Heart right ventricle (tissue), 16 donors: ENCODE measurements at regions not wholly inside any gene's neighbourhood (a gene's known extent, or its start where the extent isn't known, plus 50 kb on each side); places are given as distances from the start of the nearest gene placed in this dataset.

ENCODE experiments used
- ATAC-seq, 8 donors: fragments of 200-7000 bp; cut with Tn5 transposase; one replicate each; pipeline ENCODE4 v1.9.1; 2020; ENCODE audit warnings: mild to moderate bottlenecking in 8 of 8, moderate library complexity in 8 of 8, moderate number of reproducible peaks in 1 of 8
- DNase-seq, 2 donors: peaks; one replicate each; pipeline ENCODE4 v3.0.0-alpha.2; 2020
- H3K27ac ChIP-seq, 10 donors: fragments of 200-600 bp; sonication (generic) in 2 of 10; one replicate each; pipeline versions ENCODE4 v1.5.0 to v1.8.0; 2020 to 2022; ENCODE audit warnings: mild to moderate bottlenecking in 3 of 10
- H3K27me3 ChIP-seq, 7 donors: fragments of 200-600 bp; one replicate each; pipeline ENCODE4 v1.8.0; 2021 to 2022; ENCODE audit warnings: mild to moderate bottlenecking in 2 of 7
- H3K36me3 ChIP-seq, 9 donors: fragments of 200-600 bp; sonication (generic) in 1 of 9; one replicate each; pipeline versions ENCODE4 v1.5.0 to v1.8.0; 2020 to 2022; ENCODE audit warnings: mild to moderate bottlenecking in 2 of 9
- H3K4me1 ChIP-seq, 9 donors: fragments of 200-600 bp; sonication (generic) in 1 of 9; one replicate each; pipeline versions ENCODE4 v1.5.0 to v1.8.0; 2020 to 2022; ENCODE audit warnings: mild to moderate bottlenecking in 4 of 9
- H3K4me3 ChIP-seq, 10 donors: fragments of 200-600 bp; sonication (generic) in 2 of 10; one replicate each; pipeline versions ENCODE4 v1.5.0 to v1.8.0; 2020 to 2022; ENCODE audit warnings: mild to moderate bottlenecking in 7 of 10, moderate library complexity in 2 of 10
- H3K9me3 ChIP-seq, 11 donors: fragments of 200-600 bp in 10 of 11; sonication (generic) in 2 of 11; one replicate each; pipeline versions ENCODE4 v1.5.0 to v1.8.0; 2013 to 2022; ENCODE audit warnings: mild to moderate bottlenecking in 2 of 11, control low read depth in 1 of 11, moderate library complexity in 1 of 11
- WGBS, 2 donors: extraction: QIAGEN DNeasy Blood & Tissue Kit; methylation state at CpG; one replicate each; pipeline ENCODE4 v1.1.7; 2013; ENCODE audit warnings: inconsistent platforms in 1 of 2; 5-methylcytosine and 5-hydroxymethylcytosine counted together
- intact Hi-C, 10 donors: fragments of 100-400 bp; cut with DNase I; formaldehyde crosslinking; loops; one replicate each; pipeline versions ENCODE4 v1.11.1 to v1.14.2; 2022
- TF ChIP-seq, protein P1 (sequence below), 9 donors: fragments of 200-600 bp; sonication (generic) in 2 of 9; IDR thresholded peaks; one replicate each; pipeline versions ENCODE4 v1.5.0 to v1.8.0; 2021 to 2022; ENCODE audit warnings: antibody characterized with exemption in 9 of 9, mild to moderate bottlenecking in 5 of 9, moderate library complexity in 1 of 9
- donor health status: Arrhythmogenic right ventricular cardiomyopathy.
- donor health status: ischemic (EF 13 %, LVEDD 7.1; RV severe dilation, severe dysfunction).
- donor health status: healthy with polysubstance abuse.
- donor health status: DM: no; HTN: yes; CAD: no.
- donor health status: DM: no; HTN: no; CAD: no.
- donor health status: ischemic (EF 25% LVEDD 6.9; RV normal size, moderate dysfunction).
- donor health status: ischemic (EF 25% LVEDD 5.7; RV mildly dilated, moderate dysfunction).
- donor health status: healthy.
- donor health status: DM: yes; HTN: yes; CAD: no.
- donor health status: Ischemic cardiomyopathy.
- donor health status: ischemic (EF 35%, LVEDD 5.7; RV mildly dilated, moderate dysfunction).
- donor health status: nonischemic (EF 11% LVEDD 7.7; RV severe dilation, severe dysfunction).
- donor health status: DM: yes; HTN: yes; CAD: no.
- donor health status: PGD.
- donor health status: ischemic (EF 29% LVEDD 5.4; RV normal size, mild dysfunction).
- donor health status: nonischemic (EF 23%, LVEDD 6.1; RV moderate dilation, normal function).

DNA sequence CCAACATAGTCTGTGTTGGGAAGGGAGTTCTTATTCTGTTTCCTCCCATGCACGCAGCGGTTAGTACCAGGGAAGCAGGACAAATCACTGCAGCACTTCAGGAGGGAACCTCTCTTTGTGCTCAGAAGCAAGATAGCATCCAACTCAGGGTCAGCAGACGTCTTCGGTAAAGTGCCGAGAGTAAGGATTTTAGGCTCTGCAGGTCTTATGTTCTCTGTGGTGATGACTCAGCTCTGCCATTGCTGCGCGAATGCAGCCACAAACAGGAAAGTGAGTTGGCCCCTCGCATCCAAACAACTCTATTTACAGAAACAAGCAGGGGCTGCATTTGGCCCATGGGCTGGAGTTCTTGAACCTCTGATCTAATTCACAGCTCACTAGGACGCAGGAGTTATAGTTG is 122.1 kb upstream of the SPATA13 start:
- peaks cover 0 to 29% (median 8%) of the 10 kb centered on the region in 9 donors for H3K4me1 ChIP-seq
- no peak overlapping the region for H3K4me3 ChIP-seq
- H3K9me3 ChIP-seq = no peaks in the 10 kb centered on the region
- intact Hi-C loops = no loop called here
- WGBS, 2 donors = 61 to 65% methylated on average over 9 of the region's 9 CpGs
- ATAC-seq (no peak), DNase-seq (no peak)
- H3K27me3 ChIP-seq = no peaks in the 10 kb centered on the region
- H3K36me3 ChIP-seq = no peaks in the 10 kb centered on the region
- no peak overlapping the region for H3K27ac ChIP-seq
- TF ChIP-seq, protein P1, sequence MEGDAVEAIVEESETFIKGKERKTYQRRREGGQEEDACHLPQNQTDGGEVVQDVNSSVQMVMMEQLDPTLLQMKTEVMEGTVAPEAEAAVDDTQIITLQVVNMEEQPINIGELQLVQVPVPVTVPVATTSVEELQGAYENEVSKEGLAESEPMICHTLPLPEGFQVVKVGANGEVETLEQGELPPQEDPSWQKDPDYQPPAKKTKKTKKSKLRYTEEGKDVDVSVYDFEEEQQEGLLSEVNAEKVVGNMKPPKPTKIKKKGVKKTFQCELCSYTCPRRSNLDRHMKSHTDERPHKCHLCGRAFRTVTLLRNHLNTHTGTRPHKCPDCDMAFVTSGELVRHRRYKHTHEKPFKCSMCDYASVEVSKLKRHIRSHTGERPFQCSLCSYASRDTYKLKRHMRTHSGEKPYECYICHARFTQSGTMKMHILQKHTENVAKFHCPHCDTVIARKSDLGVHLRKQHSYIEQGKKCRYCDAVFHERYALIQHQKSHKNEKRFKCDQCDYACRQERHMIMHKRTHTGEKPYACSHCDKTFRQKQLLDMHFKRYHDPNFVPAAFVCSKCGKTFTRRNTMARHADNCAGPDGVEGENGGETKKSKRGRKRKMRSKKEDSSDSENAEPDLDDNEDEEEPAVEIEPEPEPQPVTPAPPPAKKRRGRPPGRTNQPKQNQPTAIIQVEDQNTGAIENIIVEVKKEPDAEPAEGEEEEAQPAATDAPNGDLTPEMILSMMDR (IDR thresholded peaks at IDR 0.05) = no peak

DNA sequence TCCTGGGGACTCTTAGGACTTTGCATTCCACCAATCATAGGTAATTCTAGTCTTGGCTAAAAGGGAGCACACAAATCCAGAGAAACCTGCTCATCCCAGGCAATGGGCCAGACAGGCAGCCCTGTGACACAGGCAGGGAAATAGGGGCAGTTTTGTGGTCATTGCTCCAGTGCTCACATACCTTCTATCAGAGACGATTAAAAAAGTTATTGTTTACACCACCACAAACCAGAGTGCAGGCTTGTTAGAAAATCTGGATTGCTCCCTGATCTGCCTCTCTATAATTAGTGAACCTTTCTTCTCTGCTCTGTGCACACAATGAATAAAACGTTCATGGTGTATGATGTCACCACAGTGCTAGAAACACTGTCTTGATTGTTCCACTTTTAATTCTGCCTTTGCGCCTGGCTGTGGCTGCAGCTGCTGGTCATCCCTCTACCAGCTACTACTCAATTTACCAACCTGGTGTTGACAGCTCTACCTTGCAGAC is 121.6 kb upstream of the SPATA13 start:
- no peak for DNase-seq
- no peaks in the 10 kb centered on the region for H3K36me3 ChIP-seq
- H3K4me1 ChIP-seq = peaks cover 0 to 25% (median 3%) of the 10 kb centered on the region in 9 donors
- 48 to 55% methylated on average over 3 of the region's 3 CpGs for WGBS, 2 donors
- intact Hi-C loops = no loop called here
- H3K27ac ChIP-seq = no peak overlapping the region
- H3K27me3 ChIP-seq = no peaks in the 10 kb centered on the region
- TF ChIP-seq, protein P1 (IDR thresholded peaks at IDR 0.05) = no peak
- peak in 4 of 8 donors; percentile 31 to 66 (median 38) for ATAC-seq
- no peak overlapping the region for H3K4me3 ChIP-seq
- H3K9me3 ChIP-seq = no peaks in the 10 kb centered on the region

DNA sequence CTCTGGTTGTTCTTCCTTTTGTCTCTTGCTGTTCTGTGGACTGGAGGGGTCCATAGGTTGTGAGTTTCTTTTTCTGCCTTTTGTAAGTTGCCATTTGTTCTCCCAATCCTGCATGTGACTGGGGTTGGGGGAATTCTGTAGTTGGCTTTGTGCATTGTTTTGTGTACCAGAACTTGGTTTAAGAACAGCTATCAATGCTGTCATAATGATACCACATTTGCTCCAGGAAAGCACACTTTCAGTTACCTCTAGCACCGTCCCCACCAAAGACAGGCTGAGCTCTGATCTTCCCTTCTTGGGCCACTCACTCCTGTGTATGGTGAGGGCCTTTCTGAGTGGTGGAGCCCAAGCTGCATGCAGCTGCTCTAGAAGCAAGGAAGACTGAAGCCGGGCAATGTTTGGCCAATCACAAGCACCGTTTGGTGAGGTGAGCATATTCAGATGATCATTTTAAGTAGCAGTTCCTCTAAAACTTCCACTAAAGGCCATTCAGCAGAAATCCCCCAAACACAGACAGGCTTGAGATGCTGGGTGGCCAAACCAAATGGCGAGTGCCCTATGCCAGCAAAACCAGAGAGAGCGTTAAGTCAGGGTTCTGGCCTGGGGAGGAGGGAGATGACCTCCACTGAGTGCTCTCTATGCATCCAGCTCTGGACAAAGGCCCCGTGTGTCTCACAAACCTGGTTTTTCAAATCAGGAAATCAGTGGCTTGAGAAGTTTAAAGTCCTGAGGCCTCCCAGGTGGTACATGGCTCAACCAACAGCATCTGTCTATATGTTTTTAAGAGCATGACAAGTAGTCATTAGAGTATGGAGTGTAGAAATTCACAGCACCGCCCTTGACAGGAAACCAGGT is 120.7 kb upstream of the SPATA13 start:
- 79 to 94% methylated on average over 7 of the region's 7 CpGs for WGBS, 2 donors
- intact Hi-C loops = no loop called here
- Histone ChIP-seq H3K9me3 (no peaks in the 10 kb centered on the region), H3K4me1 (peaks cover 0 to 16% (median 0%) of the 10 kb centered on the region in 9 donors), H3K27ac (no peak overlapping the region), H3K27me3 (no peaks in the 10 kb centered on the region), H3K36me3 (no peaks in the 10 kb centered on the region), H3K4me3 (no peak overlapping the region)
- no peak for ATAC-seq
- TF ChIP-seq, protein P1 (IDR thresholded peaks at IDR 0.05) = no peak
- no peak for DNase-seq

DNA sequence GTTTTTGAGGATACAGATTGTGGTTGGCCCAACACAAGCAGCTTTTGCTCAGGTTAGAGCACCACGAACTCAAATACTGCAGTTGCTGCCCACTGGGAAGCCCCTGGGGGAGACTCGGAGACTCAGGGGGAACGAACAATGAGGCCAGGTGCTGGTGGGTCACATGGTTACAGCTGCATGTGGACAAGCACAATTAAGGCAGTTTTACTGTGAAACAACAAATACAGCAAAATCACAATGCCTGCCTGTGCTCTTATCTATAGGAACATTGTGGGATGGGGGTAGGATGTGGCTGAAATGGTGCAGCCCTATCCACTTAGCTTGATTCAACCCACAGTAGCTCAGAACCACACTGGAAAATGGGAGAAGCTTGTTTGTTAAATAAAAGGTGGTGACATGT is 119.7 kb upstream of the SPATA13 start:
- TF ChIP-seq, protein P1 (IDR thresholded peaks at IDR 0.05) = no peak
- 79 to 87% methylated on average over 3 of the region's 3 CpGs for WGBS, 2 donors
- Histone ChIP-seq H3K4me1 (peaks cover 0 to 16% (median 0%) of the 10 kb centered on the region in 9 donors), H3K27ac (no peak overlapping the region), H3K36me3 (no peaks in the 10 kb centered on the region), H3K4me3 (no peak overlapping the region), H3K9me3 (peaks cover 0 to under 1% (median 0%) of the 10 kb centered on the region in 11 donors), H3K27me3 (no peaks in the 10 kb centered on the region)
- ATAC-seq (no peak), DNase-seq (no peak)
- intact Hi-C loops = no loop called here
